GM18526 (cell line): ENCODE measurements at regions not wholly inside any gene's neighbourhood (a gene's known extent, or its start where the extent isn't known, plus 50 kb on each side); places are given as distances from the start of the nearest gene placed in this dataset.

Experiments used
- POLR2A ChIP-seq: IDR thresholded peaks from 3 replicates; pipeline ENCODE4 v1.6.1; 2011; ENCODE audit not compliant: insufficient read length; ENCODE audit errors: extremely low read depth

DNA sequence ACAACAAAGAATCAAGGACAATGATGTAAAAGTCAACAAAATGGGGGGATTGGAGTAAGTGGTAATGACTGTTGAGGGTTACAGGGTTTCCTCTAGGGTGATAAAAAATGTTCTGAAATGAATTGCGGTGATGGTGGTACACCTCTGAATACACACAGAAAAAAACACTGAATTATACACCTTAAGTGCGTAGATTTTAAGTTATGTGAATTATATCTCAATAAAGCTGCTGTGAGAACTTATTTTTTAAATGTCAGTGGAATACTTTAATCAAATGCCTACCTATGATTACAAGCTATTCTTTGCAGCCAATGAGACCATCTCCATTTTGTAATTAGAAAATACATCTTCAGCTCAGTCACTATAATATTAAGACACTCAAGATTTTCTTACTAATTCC lies 53.5 kb downstream of the ZNF608 start:
- TF ChIP-seq POLR2A = no peak

DNA sequence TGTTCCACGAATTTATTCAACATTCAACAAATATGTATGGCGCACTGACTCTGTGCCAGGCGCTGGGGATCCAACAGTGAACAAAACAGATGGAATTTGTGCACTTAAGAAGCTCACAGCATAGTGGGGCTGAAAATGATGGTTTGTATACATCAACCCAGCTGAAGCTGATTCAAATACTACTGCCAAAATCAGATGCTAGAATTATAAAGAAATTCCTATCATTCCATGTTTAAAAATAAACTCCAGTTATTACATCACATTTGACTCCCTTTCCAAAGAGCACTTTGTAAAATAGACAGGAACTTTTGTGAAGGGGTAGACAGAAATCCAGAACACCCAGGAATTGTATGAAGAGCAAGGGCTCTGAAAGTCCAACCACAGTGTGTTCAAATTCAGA lies 54.1 kb downstream of the ZNF608 start:
- no peak for TF ChIP-seq POLR2A

DNA sequence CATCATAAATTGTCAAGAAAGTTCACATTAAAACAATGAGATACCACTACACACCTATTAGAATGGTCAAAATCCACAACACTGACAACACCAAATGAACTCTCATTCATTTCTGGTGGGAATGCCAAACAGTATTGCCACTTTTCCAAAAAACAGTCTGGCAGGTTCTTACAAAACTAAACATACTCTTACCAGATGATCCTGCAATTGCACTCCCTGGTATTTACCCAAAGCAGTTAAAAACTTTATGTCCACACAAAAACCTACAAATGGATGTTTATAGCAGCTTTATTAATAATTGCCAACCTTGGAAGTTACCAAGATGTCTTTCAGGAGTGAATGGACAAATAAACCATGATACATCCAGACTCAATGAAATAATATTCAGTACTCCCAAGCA lies 56.8 kb downstream of the ZNF608 start:
- TF ChIP-seq POLR2A = no peak

GRCh38 chr5:124686239-124687004 lies 60.0 kb downstream of the ZNF608 start:
- no peak for TF ChIP-seq POLR2A

DNA sequence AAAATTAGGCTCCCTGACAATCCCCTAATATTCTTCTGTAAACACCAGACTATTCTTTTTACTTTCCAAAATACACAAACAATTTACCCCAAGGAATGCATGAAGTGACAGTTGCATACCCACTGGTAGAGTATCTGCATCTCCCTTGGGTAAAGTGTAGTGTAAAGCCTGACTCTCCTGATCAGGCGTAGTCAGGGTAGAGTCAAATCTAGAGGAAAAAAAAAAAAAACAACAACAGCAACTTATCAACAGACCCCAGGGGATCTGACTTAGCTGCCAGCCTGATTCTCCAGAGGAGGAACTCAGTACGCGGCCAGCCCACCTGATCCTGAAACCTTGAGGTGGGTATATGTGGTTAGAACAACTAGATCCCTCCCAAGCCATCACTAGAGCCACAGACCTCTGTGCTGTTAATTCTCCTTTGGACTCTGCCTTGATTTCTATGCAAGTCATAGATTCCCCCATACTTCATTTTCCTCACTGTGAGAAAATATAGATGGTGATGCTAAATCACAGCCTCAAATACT lies 61.0 kb downstream of the ZNF608 start:
- no peak for TF ChIP-seq POLR2A

DNA sequence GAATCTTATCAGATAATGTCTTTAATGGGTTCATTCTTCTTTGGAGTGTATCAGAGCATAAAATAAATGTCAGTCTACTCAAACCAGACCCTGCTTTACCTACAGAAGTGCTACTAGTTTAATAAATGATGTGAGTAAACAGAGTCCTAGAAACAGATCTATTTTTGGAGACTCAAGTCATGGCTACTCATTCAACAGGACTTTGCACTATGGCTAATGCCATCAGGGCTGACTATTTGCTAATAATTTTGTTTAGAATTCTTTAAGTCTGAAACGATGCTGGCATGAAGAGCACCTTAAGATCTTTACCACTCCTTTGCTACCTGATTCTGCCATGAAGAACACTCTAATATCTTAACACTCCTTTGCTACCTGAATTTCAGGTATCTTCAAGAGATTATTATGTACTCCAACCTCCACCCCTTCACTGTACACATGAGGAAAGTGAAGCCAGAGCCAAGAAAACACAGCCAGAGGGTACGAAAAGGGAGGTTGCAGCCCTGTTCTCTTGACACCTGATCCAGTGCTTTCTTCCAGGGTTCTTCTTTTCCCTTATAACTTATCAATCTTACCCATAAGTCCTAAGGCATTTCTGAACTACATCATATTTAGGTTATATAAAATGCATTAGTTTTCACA lies 62.4 kb downstream of the ZNF608 start:
- no peak for TF ChIP-seq POLR2A

DNA sequence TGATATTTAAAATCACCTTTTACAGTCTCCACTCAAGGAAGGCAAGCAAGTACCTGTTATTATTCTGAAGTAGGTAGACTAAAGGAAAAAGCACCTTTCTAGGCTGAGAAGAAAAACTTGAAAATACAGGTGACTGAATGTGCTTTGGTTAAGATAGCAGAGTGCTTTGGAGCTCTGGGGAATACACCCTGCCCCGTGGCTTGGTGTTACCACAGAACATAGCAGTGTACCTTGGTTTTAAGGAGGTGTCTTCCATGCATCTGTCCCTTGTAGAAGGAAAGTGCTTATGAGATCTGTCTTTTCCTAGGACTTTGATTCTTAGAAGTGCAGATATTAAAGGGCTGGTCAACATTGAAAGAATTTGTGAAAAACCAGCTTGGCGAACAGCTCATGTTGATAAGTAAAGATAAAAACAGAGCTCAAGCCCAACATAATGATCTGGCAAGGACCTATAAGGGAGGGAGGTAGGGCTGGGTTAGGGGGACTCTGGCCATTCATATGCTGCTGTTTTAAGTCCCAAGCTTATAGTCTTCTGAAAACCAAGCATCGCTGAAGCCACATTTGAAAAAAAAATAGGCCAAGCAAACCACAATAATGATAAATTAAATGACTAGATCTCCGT lies 66.8 kb downstream of the ZNF608 start:
- no peak for TF ChIP-seq POLR2A

DNA sequence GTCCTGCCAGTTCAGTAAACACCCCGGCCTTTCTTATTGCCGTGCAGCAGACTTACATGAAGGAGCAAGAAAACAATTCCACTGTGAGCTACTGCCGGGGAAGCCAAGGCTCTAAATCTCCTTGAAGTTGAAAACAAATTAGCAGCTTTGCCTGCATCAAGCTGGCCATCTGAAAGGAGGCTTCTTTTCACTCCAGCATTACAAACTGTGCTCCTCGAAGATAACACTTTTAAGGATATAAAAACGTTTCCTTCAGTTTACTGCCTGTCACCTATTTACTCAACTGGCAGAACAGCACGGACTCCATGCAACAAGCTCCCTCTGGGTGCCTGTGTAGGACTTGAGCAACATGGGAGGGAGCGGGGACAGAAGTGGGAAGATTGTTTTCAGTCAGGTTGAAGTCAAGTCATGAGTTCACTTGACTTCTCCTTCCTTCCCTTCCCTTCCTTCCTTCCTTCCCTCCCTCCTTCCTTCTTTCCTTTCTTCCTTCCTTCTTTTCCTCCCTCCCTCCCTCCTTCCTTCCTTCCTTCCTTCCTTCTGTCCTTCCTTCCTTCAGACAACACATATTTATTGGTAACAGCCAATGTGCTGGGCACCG lies 67.4 kb downstream of the ZNF608 start:
- TF ChIP-seq POLR2A = no peak

GRCh38 chr5:124678468-124678867 lies 68.0 kb downstream of the ZNF608 start:
- no peak for TF ChIP-seq POLR2A

DNA sequence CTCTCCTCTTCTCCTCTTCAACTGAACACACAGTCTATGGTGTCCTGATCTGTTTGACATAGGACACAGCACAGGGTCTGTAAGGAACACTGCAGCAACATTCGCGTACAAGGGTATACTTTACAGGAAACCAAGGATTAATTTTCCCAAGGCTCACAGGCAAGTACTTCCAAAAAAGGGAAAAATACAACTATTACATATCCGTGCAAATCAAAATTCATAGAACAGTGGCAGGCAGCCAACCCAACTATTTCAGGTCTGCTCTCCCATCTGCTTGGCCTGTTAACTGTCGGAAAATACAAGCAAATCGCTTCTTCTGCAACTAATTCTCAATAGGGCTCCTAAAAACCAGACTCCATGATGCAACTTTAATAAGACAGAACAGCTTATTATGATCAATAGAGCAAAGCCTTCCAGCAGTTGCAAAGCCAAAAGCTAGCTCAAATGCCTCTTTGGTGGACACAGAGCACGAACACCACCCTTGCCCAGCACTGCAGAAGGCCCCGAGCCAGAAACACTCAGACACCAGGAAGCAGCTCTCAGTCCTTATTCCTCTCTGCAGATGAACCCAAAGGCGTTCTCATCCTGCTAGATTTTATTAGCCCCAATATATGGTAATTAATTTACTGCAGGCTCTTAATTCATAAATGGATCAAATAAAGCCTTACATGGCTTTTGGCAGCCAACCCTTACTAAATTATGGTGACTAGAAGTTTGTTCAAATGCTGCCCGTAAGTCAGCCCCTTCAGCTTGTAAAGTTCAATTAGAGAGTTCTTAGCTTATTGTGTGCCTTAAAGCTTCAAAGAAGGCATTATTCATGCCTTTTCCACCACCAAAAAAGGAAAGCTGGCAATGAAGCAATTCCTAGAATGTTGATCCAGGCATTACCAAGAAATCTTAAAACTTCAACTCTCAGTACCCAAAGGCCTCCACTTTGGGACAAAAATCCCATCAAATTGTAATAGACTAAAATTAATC lies 68.8 kb downstream of the ZNF608 start:
- TF ChIP-seq POLR2A = no peak

- no peak for TF ChIP-seq POLR2A
These were observed 70.2 kb downstream of the ZNF608 start for GRCh38 chr5:124675931-124676846.

DNA sequence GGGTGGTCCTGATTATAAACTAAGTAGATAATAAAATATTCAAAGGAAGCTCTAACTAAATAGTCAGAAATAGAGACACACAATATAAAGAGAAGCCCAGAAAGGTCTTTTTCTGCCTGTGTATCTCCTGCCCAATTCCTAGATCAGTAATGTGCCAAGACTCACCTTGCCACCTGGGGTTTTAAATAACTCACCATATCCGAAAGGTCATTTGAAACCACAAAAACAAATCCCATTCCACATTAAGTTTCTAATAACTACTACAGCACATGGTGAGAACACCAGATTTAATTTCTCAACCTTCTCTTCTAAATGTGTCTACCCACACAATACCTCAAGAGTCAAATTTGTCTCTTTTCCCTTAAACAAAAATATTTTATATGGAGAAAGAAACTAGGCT lies 75.2 kb downstream of the ZNF608 start:
- no peak for TF ChIP-seq POLR2A

DNA sequence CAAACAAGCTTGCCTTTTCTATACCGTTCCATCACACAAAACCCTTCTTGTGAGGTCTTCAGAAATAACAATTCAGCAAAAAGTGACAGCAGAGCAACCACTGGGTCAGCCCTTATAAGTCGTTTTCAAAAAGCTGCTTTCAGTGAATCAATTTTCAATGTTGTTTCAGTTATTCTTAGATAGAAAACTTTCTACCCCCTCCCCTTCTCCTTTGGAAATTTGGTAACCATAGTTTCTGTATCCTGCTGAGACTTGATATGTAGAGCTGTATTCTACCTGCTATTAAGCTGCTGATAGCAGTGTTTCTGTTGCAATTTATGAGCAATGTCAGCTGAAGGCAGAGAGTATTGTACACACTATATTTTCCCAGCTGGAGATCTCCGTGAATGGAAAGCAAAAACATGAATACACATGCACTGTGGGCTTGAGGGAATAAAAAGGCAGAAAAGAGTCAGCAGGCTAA lies 75.7 kb downstream of the ZNF608 start:
- TF ChIP-seq POLR2A = no peak
